ENCODE measurements at regions not wholly inside any gene's neighbourhood (a gene's known extent, or its start where the extent isn't known, plus 50 kb on each side); places are given as distances from the start of the nearest gene placed in this dataset.

DNA sequence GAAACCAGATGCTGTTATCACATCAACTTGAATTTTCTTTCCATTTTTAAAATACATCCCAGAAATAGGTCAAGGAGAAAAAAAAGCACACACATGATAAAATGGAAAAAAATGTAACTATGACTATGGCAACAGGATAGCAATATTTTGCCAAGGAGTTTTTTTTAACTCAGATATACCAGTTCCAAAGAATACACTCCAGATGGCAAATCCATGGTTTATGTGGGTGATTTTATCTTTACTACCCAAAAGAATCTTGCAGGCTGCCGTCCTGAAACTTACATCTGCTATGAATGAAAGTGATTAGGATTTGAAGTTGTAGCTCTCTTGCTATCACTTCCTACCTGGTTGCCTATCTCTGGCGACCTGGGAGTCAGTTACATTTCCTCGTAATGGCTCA, 91.0 kb upstream of the PLPPR4 start:
- H3K9me3 ChIP-seq (ENCODE audit: control insufficient read depth, insufficient read depth, low read depth, low read length): no peaks in the 10 kb centered on the region
- H3K36me3 ChIP-seq (ENCODE audit: control insufficient read depth, insufficient read depth, low read length): no peaks in the 10 kb centered on the region
- no peak overlapping the region for H3K4me2 ChIP-seq (ENCODE audit: extremely low read depth, insufficient read depth, low read length)
- H3K4me3 ChIP-seq (replicated peaks in 1 of 4; ENCODE audit: control extremely low read depth in 1 of 4, insufficient read depth in 1 of 4, low read depth in 3 of 4, low read length in 4 of 4): no peak overlapping the region
- H3K27ac ChIP-seq (ENCODE audit: insufficient read depth, low read length): no peak overlapping the region
- H3K9ac ChIP-seq (ENCODE audit: insufficient read depth, low read length): no peak overlapping the region
- H3K79me2 ChIP-seq (ENCODE audit: control insufficient read depth, insufficient read depth, low read length): no peaks in the 10 kb centered on the region
- no peaks in the 10 kb centered on the region for H3K27me3 ChIP-seq (ENCODE audit: control insufficient read depth, insufficient read depth, low read length)
- no peak overlapping the region for H2AFZ ChIP-seq (ENCODE audit: low read length)
- peaks cover 3% of the 10 kb centered on the region for H3K4me1 ChIP-seq (ENCODE audit: control insufficient read depth, extremely low read depth, insufficient read depth, low read length)
- no peaks in the 10 kb centered on the region for H4K20me1 ChIP-seq (ENCODE audit: control insufficient read depth, extremely low read depth, insufficient read depth, low read length)
- TF ChIP-seq EZH2 (IDR thresholded peaks at IDR 0.05; ENCODE audit: low read length, missing control alignments): no peak
- TF ChIP-seq, protein P1, sequence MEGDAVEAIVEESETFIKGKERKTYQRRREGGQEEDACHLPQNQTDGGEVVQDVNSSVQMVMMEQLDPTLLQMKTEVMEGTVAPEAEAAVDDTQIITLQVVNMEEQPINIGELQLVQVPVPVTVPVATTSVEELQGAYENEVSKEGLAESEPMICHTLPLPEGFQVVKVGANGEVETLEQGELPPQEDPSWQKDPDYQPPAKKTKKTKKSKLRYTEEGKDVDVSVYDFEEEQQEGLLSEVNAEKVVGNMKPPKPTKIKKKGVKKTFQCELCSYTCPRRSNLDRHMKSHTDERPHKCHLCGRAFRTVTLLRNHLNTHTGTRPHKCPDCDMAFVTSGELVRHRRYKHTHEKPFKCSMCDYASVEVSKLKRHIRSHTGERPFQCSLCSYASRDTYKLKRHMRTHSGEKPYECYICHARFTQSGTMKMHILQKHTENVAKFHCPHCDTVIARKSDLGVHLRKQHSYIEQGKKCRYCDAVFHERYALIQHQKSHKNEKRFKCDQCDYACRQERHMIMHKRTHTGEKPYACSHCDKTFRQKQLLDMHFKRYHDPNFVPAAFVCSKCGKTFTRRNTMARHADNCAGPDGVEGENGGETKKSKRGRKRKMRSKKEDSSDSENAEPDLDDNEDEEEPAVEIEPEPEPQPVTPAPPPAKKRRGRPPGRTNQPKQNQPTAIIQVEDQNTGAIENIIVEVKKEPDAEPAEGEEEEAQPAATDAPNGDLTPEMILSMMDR (conservative IDR thresholded peaks at IDR 0.05 in 1 of 2, IDR thresholded peaks at IDR 0.05 in 1 of 2; ENCODE audit: low read depth in 1 of 2, low read length in 2 of 2): no peak
- DNase-seq (ENCODE audit: low read depth in 2 of 2): peak in 1 of 2 donors; percentile 48

DNA sequence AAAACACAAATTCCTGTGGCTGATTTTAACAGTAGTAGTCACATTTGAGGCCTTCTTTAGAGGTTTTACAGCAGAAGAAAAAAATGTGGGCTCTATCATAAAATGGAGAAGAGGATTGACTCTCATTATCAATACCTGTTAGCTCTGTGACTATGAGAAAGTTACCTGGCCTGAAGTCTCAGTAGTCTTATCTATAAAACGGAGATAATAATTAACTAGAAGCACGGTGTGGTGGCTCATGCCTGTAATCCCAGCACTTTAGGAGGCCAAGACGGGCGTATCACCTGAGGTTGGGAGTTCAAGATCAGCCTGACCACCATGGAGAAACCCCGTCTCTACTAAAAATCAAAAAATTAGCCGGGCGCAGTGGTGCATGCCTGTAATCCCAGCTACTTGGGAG, 90.4 kb upstream of the PLPPR4 start:
- H4K20me1 ChIP-seq (ENCODE audit: control insufficient read depth, extremely low read depth, insufficient read depth, low read length): no peaks in the 10 kb centered on the region
- H3K9me3 ChIP-seq (ENCODE audit: control insufficient read depth, insufficient read depth, low read depth, low read length): no peaks in the 10 kb centered on the region
- H3K36me3 ChIP-seq (ENCODE audit: control insufficient read depth, insufficient read depth, low read length): no peaks in the 10 kb centered on the region
- no peak overlapping the region for H2AFZ ChIP-seq (ENCODE audit: low read length)
- H3K4me2 ChIP-seq (ENCODE audit: extremely low read depth, insufficient read depth, low read length): no peak overlapping the region
- no peaks in the 10 kb centered on the region for H3K79me2 ChIP-seq (ENCODE audit: control insufficient read depth, insufficient read depth, low read length)
- no peak overlapping the region for H3K27ac ChIP-seq (ENCODE audit: insufficient read depth, low read length)
- H3K4me3 ChIP-seq (replicated peaks in 1 of 4; ENCODE audit: control extremely low read depth in 1 of 4, insufficient read depth in 1 of 4, low read depth in 3 of 4, low read length in 4 of 4): no peak overlapping the region
- TF ChIP-seq EZH2 (IDR thresholded peaks at IDR 0.05; ENCODE audit: low read length, missing control alignments): no peak
- TF ChIP-seq, protein P1 (conservative IDR thresholded peaks at IDR 0.05 in 1 of 2, IDR thresholded peaks at IDR 0.05 in 1 of 2; ENCODE audit: low read depth in 1 of 2, low read length in 2 of 2): no peak
- peak in 1 of 2 donors; percentile 11 for DNase-seq (ENCODE audit: low read depth in 2 of 2)
- no peak overlapping the region for H3K9ac ChIP-seq (ENCODE audit: insufficient read depth, low read length)
- H3K27me3 ChIP-seq (ENCODE audit: control insufficient read depth, insufficient read depth, low read length): no peaks in the 10 kb centered on the region
- H3K4me1 ChIP-seq (ENCODE audit: control insufficient read depth, extremely low read depth, insufficient read depth, low read length): peaks cover 3% of the 10 kb centered on the region

DNA sequence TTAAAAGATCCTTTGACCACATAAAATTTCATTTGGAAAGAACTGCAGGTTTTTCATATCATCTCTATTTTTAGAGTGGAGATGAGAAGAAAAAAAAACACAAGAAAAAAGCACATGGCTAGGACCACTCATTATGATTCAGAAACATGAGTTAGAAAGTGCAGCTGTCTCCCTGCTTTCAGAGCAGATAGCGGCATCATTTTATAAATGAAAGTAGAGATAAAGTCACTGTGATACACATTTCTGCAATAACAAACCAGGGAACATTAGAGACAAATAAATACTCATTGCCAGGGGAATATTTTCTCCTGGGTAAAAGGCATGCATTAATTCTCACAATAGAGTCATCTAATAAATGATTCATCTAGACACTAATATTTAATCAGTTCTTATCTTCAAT, 87.5 kb upstream of the PLPPR4 start:
- Histone ChIP-seq H3K4me1 (ENCODE audit: control insufficient read depth, extremely low read depth, insufficient read depth, low read length) (no peaks in the 10 kb centered on the region), H3K27ac (ENCODE audit: insufficient read depth, low read length) (no peak overlapping the region), H4K20me1 (ENCODE audit: control insufficient read depth, extremely low read depth, insufficient read depth, low read length) (no peaks in the 10 kb centered on the region), H3K9ac (ENCODE audit: insufficient read depth, low read length) (no peak overlapping the region), H3K79me2 (ENCODE audit: control insufficient read depth, insufficient read depth, low read length) (no peaks in the 10 kb centered on the region), H3K9me3 (ENCODE audit: control insufficient read depth, insufficient read depth, low read depth, low read length) (no peaks in the 10 kb centered on the region), H3K4me2 (ENCODE audit: extremely low read depth, insufficient read depth, low read length) (no peak overlapping the region), H3K27me3 (ENCODE audit: control insufficient read depth, insufficient read depth, low read length) (no peaks in the 10 kb centered on the region), H3K36me3 (ENCODE audit: control insufficient read depth, insufficient read depth, low read length) (no peaks in the 10 kb centered on the region), H2AFZ (ENCODE audit: low read length) (no peak overlapping the region), H3K4me3 (replicated peaks in 1 of 4; ENCODE audit: control extremely low read depth in 1 of 4, insufficient read depth in 1 of 4, low read depth in 3 of 4, low read length in 4 of 4) (no peak overlapping the region)
- TF ChIP-seq, protein P1 (conservative IDR thresholded peaks at IDR 0.05 in 1 of 2, IDR thresholded peaks at IDR 0.05 in 1 of 2; ENCODE audit: low read depth in 1 of 2, low read length in 2 of 2): no peak
- TF ChIP-seq EZH2 (IDR thresholded peaks at IDR 0.05; ENCODE audit: low read length, missing control alignments): no peak
- DNase-seq (ENCODE audit: low read depth in 2 of 2): peak in 1 of 2 donors; percentile 50
